ENCODE measurements at regions not wholly inside any gene's neighbourhood (a gene's known extent, or its start where the extent isn't known, plus 50 kb on each side); places are given as distances from the start of the nearest gene placed in this dataset.

DNA sequence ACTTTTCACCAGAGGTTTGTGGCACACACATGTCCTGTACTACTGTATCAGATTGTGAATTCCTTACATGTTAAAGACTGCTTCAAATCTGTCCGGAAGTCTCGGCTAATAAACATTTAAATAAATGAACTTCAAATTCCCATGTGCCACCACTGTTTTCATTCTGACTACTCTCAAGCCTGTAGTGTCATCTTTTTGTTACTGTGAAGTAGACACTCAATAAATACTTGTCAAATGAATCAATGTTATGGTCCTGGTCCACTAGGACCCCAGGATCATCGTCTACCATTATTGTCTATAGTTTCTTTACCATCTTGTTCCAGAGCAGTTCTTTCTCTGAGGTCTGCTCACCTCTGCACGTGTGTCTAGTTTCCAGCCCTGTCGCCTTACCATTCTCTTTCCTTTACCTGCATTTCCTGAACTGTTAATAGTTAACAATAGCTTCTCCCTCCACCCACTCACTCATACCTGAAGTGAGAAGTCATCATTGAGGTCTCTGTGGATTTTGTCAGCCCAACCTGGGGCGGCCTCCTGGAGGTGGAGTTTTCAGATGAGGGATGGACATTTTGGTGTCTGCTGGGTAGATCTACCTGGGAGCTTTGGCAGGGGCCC, 333.0 kb downstream of the SEC14L1 start (continued):
- TF ChIP-seq, protein P1, sequence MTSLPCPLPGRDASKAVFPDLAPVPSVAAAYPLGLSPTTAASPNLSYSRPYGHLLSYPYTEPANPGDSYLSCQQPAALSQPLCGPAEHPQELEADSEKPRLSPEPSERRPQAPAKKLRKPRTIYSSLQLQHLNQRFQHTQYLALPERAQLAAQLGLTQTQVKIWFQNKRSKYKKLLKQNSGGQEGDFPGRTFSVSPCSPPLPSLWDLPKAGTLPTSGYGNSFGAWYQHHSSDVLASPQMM (CRISPR knock-in tag; IDR thresholded peaks at IDR 0.05) = no peak
- TF ChIP-seq ZNF197 (CRISPR knock-in tag; IDR thresholded peaks at IDR 0.05; ENCODE audit: low read depth) = no peak
- no peak for TF ChIP-seq LEF1 (IDR thresholded peaks at IDR 0.05)
- TF ChIP-seq, protein P2, sequence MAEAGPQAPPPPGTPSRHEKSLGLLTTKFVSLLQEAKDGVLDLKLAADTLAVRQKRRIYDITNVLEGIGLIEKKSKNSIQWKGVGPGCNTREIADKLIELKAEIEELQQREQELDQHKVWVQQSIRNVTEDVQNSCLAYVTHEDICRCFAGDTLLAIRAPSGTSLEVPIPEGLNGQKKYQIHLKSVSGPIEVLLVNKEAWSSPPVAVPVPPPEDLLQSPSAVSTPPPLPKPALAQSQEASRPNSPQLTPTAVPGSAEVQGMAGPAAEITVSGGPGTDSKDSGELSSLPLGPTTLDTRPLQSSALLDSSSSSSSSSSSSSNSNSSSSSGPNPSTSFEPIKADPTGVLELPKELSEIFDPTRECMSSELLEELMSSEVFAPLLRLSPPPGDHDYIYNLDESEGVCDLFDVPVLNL (CRISPR knock-in tag; IDR thresholded peaks at IDR 0.05; ENCODE audit: low read depth) = no peak
- TF ChIP-seq NBN (IDR thresholded peaks at IDR 0.05; ENCODE audit: low read depth) = no peak
- no peak for TF ChIP-seq POU5F1 (IDR thresholded peaks at IDR 0.05; ENCODE audit: borderline replicate concordance, low read depth, low read length, partially characterized antibody)
- TF ChIP-seq ZNF695 (CRISPR knock-in tag; IDR thresholded peaks at IDR 0.05) = no peak
- no peak for TF ChIP-seq SNIP1 (IDR thresholded peaks at IDR 0.05; ENCODE audit: low read depth)
- no peak for TF ChIP-seq RCOR1 (IDR thresholded peaks at IDR 0.05; ENCODE audit: borderline replicate concordance in 1 of 2, low read depth in 2 of 2, low read length in 2 of 2)
- TF ChIP-seq ARHGAP35 (IDR thresholded peaks at IDR 0.05; ENCODE audit: partially characterized antibody) = no peak
- TF ChIP-seq SPI1 (IDR thresholded peaks at IDR 0.05; ENCODE audit: borderline replicate concordance, low read depth, low read length) = no peak
